ENCODE measurements at regions not wholly inside any gene's neighbourhood (a gene's known extent, or its start where the extent isn't known, plus 50 kb on each side); places are given as distances from the start of the nearest gene placed in this dataset.

- TF ChIP-seq POLR2A (IDR thresholded peaks at IDR 0.05): no peak
- no peak for TF ChIP-seq CTCF (IDR thresholded peaks at IDR 0.05)
- TF ChIP-seq POLR2AphosphoS5 (IDR thresholded peaks at IDR 0.05): no peak
Observed at GRCh38 chr1:82062206-82062605, 261.5 kb downstream of the ADGRL2 start.
